Lower lobe of right lung (tissue), 2 donors: ENCODE measurements at regions not wholly inside any gene's neighbourhood (a gene's known extent, or its start where the extent isn't known, plus 50 kb on each side); places are given as distances from the start of the nearest gene placed in this dataset.
"Not testable (repeated sequence)": the region's sequence is repeated elsewhere in the genome, so short reads cannot be mapped to it uniquely, and the experiment has no call there.

Source experiments
- ATAC-seq, 2 donors: fragments of 200-7000 bp; cut with Tn5 transposase; one replicate each; pipeline ENCODE4 v1.9.1; 2020 to 2022; ENCODE audit warnings: mild to moderate bottlenecking in 2 of 2, moderate library complexity in 2 of 2
- DNase-seq: peaks from one replicate; pipeline ENCODE4 v3.0.0-alpha.2; 2020
- H3K27ac ChIP-seq: fragments of 200-600 bp; one replicate; pipeline ENCODE4 v1.8.0; 2022
- H3K27me3 ChIP-seq: fragments of 200-600 bp; one replicate; pipeline ENCODE4 v1.8.0; 2022; ENCODE audit warnings: low read depth
- H3K36me3 ChIP-seq: fragments of 200-600 bp; one replicate; pipeline ENCODE4 v1.8.0; 2022; ENCODE audit warnings: mild to moderate bottlenecking
- H3K4me1 ChIP-seq: fragments of 200-600 bp; one replicate; pipeline ENCODE4 v1.8.0; 2022
- H3K4me3 ChIP-seq: fragments of 200-600 bp; one replicate; pipeline ENCODE4 v1.8.0; 2022; ENCODE audit warnings: mild to moderate bottlenecking
- H3K9me3 ChIP-seq: fragments of 200-600 bp; one replicate; pipeline ENCODE4 v1.8.0; 2022
- CTCF ChIP-seq: fragments of 200-600 bp; IDR thresholded peaks from one replicate; pipeline ENCODE4 v1.8.0; 2022; ENCODE audit warnings: antibody characterized with exemption, mild to moderate bottlenecking
- intact Hi-C: fragments of 100-400 bp; cut with DNase I; formaldehyde crosslinking; loops from one replicate; pipeline ENCODE4 v1.11.0; 2022
- donor health status: DM: no; HTN: yes; CAD: no; lungs with severe emphysema.

- intact Hi-C loops: no loop called here
- H3K27ac ChIP-seq: no peak overlapping the region
- H3K4me3 ChIP-seq: no peak overlapping the region
- H3K36me3 ChIP-seq: no peaks in the 10 kb centered on the region
- no peaks in the 10 kb centered on the region for H3K4me1 ChIP-seq
- H3K27me3 ChIP-seq: no peaks in the 10 kb centered on the region
- H3K9me3 ChIP-seq: no peaks in the 10 kb centered on the region
- no peak for TF ChIP-seq CTCF
- ATAC-seq (no peak), DNase-seq (no peak)
Measured at GRCh38 chr12:102294568-102294967, 96.9 kb upstream of the PMCH start.

- H3K27me3 ChIP-seq, H3K27ac ChIP-seq, ATAC-seq, H3K9me3 ChIP-seq, intact Hi-C loops, H3K36me3 ChIP-seq, H3K4me3 ChIP-seq, H3K4me1 ChIP-seq, DNase-seq: not testable (repeated sequence)
Measured at GRCh38 chr12:102291498-102292440, 94.1 kb upstream of the PMCH start.

DNA sequence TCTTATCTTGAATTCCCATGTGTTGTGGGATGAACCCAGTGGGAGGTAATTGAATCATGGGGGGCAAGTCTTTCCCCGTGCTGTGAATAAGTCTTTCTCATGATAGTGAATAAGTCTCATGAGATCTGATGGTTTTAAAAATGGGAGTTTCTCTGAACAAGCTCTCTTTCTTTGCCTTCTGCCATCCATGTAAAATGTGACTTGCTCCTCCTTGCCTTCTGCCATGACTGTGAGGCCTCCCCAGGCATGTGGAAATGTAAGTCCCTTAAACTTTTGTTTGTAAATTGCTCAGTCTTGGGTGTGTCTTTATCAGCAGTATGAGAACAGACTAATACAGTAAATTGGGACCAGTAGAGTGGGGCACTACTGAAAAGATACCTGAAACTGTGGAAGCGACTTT is 92.1 kb upstream of the PMCH start:
- H3K4me1 ChIP-seq, H3K27ac ChIP-seq, ATAC-seq, H3K9me3 ChIP-seq, H3K4me3 ChIP-seq, intact Hi-C loops, DNase-seq, H3K27me3 ChIP-seq, H3K36me3 ChIP-seq: not testable (repeated sequence)

GRCh38 chr12:102281231-102281630 is 83.6 kb upstream of the PMCH start:
- peak in 1 of 2 donors; percentile 41 for ATAC-seq
- TF ChIP-seq CTCF: no peak

GRCh38 chr12:102255687-102256086 is 58.1 kb upstream of the PMCH start:
- H3K4me1 ChIP-seq, intact Hi-C loops: not testable (repeated sequence)

More at GRCh38 chr12:102281231-102281630, 83.6 kb upstream of the PMCH start:
- no peak overlapping the region for H3K4me3 ChIP-seq
- DNase-seq: no peak
- H3K27me3 ChIP-seq: no peaks in the 10 kb centered on the region
- H3K9me3 ChIP-seq: no peaks in the 10 kb centered on the region
- intact Hi-C loops: no loop called here
- H3K36me3 ChIP-seq: no peaks in the 10 kb centered on the region
- H3K27ac ChIP-seq: no peak overlapping the region
- no peaks in the 10 kb centered on the region for H3K4me1 ChIP-seq

GRCh38 chr12:102251005-102251404 is 53.4 kb upstream of the PMCH start:
- H3K36me3 ChIP-seq, ATAC-seq, DNase-seq, H3K4me3 ChIP-seq, H3K9me3 ChIP-seq, H3K27me3 ChIP-seq, intact Hi-C loops, H3K4me1 ChIP-seq, H3K27ac ChIP-seq: not testable (repeated sequence)

More at GRCh38 chr12:102255687-102256086, 58.1 kb upstream of the PMCH start:
- not testable (repeated sequence) for H3K27ac ChIP-seq, H3K4me3 ChIP-seq, H3K9me3 ChIP-seq, H3K36me3 ChIP-seq, ATAC-seq, DNase-seq, H3K27me3 ChIP-seq

DNA sequence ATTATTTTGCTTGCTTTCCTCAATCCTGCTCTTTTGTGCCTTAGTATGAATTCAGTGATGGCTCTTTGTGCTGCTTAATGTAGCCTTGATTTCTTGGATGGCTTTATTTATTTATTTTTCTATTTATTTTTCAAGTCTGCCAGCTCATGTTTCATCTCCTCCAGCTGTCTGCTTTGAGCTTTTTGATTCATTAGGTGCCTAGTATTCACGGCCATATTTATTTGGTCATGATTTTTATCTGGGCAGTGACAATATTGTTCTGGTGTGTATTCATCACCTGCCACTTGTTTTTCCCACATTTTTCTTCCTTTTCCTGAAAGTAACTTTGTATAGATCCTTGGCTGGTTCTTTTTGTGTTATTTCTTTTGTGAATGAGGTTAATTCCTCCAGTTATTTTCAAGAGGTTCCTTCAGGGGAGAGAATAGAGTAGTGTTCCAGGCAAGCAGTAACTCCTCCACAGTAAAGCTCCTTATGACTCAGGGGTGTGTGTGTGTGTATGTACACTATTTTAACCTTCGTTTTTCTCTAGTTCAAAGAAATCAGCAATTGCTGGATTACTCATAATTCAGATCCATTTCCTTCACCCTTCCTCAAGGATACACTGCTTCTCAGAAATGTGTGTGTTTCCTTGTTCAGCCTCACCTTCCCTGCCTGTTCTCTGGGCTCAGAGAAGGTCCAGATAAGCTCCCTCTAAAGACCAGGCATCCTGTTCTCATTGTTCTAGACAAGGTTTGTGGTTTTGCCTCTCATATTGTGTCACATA is 51.6 kb upstream of the PMCH start:
- ATAC-seq: no peak
- Histone ChIP-seq H3K4me1 (no peaks in the 10 kb centered on the region), H3K4me3 (no peak overlapping the region), H3K9me3 (no peaks in the 10 kb centered on the region), H3K27me3 (no peaks in the 10 kb centered on the region), H3K27ac (no peak overlapping the region), H3K36me3 (no peaks in the 10 kb centered on the region)
- no peak for DNase-seq
- no peak for TF ChIP-seq CTCF
- intact Hi-C loops: no loop called here
